ENCODE measurements at regions not wholly inside any gene's neighbourhood (a gene's known extent, or its start where the extent isn't known, plus 50 kb on each side); places are given as distances from the start of the nearest gene placed in this dataset.

DNA sequence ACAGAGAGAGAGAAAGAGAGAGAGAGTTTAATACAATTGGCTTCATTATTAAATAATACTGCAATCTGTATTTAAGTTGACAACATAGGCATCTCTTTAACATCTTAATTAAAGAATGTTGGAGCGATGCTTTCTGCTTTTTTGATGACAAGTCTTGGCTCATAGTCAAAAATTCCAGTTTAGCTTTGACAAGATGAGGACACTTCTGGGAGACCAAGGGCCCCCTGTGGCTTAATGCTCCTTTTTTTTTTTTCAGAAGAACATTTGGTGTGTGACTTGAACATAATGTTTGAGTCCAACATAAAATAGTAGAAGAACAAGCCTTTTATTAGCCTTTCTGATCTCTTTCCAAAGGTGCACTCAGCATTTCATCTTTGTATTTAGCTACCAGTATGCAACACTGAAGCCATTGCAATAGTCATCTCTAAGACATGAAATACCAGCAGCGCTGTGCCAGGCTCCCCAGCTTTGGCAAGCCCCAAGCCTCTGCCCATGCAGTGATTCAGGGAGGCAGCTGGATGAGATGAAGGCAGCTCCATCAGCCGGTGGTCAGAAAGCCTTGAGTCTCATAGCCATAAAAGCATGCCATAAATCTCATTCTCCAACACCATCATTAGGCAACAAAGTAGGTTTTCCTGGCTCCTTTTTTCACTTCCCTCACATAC, 349.4 kb upstream of the SEMA6D start:
- DNase-seq (ENCODE audit: low spot score), result no peak

DNA sequence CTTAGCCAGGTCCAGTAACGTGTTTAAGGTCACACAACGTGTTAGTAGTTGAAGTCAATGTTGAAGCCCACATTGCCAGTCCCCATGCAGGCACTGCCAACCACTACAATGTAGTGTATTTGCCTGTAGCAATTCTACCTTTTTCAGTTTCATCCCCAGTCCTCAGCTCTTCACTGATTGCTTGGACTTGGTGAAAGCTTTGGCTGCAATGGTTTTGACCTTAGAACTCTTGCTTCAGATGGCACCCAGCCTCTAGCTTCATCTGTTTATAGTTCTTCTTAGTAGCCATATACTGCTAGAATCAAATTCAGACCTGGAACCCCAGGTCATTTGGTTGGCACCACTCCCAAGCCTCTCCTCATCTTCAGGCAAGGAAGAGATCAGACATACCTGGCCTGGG, 345.4 kb upstream of the SEMA6D start:
- DNase-seq (ENCODE audit: low spot score), result no peak

DNA sequence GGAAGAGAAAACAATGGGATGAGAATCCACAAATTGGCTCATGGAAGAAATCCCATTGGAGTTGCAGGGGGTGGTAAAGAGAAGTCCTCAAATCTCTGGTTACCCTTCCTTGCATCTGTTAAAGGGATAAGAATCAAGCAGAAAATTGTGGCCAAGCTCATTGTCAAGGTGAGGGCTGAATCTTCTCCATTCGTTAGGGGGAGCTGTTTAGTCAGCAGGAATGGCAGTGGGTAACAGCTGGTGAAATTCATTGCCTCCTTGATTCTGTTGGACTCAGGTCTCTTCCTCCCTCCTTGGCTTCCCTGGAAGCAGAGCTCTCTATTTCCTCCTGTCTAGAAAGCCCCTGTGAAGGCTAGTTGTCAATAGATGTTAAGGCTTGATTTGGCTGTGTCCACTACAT, 343.1 kb upstream of the SEMA6D start:
- DNase-seq (ENCODE audit: low spot score), result no peak

DNA sequence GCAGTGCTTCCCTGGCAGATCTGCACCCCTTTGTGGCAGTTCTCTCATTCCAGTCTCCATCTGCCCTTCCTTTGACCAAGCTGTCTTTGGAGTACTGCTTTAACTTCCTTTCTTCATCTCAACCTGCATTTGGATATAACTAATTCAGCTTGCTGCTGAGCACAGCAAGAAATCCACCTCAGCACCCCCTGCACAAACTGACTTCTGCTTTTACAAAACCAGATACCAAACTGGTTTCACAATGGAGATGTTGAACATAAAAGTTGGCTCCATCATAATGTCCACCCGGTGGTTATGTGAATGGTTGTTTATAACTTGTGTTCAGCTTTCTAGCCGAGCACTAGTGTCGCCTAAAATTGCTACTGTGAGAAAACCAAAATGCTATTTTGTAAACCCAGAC, 341.1 kb upstream of the SEMA6D start:
- DNase-seq (ENCODE audit: low spot score), result no peak

DNA sequence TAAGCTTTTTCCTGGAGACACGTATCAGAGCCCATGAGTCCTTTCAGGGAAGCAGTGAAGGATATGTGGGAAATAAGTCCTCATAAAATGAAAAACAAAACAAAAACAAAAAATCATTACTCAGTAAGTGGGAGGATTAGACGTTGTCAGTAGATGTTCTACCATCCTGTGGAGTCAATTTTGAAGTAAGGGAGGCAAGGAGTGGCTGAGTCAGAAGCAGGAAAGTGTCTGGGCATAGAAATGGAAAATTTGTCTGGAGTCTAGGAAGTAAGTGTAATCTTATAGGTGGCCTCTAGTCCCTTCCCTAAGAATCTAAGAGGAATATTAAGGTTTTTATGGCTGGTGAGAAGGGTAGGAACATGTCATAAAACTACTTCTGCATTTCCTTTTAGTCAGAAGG, 339.8 kb upstream of the SEMA6D start:
- no peak for DNase-seq (ENCODE audit: low spot score)

DNA sequence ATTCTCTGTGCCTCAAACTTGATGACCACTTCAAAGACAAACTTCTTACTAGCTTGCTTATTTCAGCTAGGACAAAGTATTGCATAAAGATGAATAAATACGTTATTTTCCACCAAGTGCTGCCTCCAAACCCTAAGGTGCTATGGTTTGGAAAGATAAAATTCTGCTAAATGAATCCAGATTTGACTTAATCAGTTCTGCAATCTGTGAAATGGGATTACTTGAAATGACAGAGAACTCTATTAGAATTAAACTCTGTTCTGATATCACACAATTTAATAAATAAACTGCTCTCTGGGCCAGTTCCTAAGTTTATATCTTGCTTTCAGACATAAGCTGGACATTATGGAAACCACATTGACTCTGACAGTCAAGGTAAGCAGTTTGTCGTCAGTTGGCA, 338.8 kb upstream of the SEMA6D start:
- no peak for DNase-seq (ENCODE audit: low spot score)

DNA sequence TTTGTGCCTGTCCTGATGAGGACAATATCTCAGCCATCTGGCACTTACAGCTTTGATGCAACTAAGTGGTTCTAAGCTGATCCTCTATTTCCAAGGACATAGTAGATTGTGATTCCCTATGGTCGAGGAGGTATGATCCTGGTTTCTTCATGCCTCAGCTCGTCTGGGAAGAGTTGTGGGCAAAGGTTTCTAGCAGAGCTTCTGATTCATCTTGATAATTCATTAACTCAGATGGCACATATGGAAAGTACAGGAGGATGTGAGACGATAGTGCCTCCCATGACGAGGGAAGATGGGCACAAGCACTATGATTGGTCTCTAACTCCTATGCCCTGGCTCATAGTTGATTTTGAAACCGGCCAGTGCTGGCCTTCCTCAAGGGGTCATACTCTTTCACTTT, 334.2 kb upstream of the SEMA6D start:
- no peak for DNase-seq (ENCODE audit: low spot score)

DNA sequence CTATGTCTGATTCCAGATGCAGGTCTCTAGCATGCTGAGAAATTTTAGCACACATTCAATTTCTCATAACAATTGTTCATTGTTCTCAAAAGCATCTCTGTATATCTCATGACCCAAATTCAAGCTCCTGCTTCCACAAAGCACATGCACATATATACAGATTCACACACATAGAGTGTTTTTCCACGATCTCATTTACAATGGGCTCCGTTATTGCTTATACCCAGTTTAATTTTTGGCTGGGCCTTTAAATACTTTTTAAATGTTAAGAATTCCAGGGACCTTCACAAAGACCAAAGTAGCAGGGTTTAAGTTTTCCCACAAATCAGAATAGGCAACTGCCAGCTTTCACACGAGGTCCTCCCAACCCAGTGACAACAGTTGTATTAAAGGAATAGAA, 333.5 kb upstream of the SEMA6D start:
- DNase-seq (ENCODE audit: low spot score), result no peak

DNA sequence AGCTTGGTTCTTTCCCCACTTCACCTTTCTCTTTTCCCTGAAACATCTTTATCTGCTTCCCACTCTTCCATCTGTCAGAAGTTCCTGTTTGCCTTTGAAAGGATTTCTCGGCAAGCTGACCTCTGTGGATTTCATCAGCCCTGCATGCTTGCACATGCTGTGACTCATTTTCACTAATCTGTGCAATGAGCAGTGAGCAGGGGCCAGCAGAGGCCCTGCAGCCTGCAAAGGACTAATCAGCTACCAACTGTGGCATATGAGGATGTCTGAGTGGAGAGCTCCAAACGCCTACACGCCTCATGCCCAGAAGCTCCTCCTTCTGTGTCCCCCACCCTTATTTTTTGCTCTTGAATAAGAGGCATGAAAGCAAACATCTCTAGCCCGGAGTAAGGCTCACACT, 333.0 kb upstream of the SEMA6D start:
- no peak for DNase-seq (ENCODE audit: low spot score)

DNA sequence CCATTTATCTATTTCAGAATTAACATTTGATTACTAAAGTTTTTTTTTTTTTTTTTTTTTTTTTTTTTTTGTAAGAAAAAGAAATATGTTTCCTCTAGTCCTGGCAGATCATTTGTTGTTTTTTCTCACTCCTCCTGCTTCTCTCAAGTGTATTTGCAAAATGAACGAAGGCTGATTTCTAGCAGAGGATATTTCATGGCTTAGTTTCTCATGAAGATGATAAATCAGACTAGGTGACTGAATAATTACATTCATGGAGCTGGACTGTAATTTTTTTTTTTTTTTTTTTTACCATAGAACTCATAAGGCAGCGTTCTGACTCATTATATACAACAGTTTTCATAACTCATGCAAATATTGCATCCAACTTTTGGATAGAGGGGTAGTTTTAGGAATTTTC, 332.5 kb upstream of the SEMA6D start:
- DNase-seq (ENCODE audit: low spot score), result no peak

DNA sequence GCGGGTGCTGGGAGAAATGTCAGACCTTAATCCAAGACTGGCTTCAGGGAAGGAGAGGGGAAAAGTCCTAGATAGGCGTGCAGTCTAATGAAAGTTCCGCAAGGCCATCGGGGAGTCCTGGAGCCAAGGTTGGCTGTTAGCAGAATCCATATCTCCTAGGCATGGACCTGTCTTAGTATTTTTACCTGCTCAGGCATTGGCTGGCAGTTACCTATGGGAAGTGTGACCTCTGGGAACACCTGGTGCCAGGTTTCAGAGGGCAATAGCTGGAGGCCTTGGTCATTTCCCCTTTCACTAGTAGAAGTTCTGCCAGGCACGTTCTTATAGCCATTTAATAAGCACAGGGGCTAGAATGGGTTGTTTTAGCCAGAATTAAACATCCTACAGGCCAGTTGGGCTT, 330.8 kb upstream of the SEMA6D start:
- no peak for DNase-seq (ENCODE audit: low spot score)

DNA sequence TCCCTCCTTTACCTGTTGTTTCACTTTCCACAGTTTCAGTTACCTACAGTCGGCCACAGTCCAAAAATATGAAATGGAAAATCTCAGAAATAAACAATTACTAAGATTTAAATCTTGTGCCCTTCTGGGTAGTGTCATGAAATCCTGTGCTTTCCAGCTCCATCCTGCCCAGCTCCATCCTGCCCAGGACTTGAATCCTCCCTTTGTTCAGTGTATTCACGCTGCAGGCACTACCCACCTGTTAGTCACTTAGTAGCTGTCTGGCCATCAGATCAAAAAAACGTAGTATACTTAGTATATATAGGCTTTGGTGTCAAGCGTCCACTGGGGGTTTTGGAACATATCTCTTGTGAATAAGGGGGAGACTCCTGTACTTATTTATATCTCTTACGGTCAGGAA, 329.0 kb upstream of the SEMA6D start:
- DNase-seq (ENCODE audit: low spot score), result no peak

DNA sequence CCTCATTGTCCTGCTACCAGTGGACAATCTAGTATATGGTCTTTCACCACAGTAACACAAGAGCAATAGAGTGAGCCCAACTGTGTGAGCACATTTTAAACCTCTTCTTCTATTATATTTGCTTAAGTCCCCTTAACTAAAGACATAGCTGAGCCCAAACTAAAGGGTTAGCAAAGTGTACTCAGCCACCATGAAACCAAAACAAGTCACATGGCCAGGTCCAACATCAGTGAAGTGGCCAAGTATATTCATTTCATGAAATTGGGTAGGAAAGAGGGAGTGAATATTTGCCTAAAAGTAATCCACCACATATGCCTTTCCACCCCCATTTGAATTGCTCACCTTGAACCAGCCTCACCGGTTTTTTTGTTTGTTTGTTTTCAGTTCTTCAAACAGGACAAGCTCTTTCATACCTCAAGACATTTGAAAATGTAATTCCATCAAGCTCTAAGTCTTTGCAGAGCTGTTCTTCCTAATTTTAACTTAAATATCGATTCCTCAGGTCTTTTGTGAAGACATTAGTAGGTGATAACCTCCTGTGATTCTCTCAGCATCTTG, 327.0 kb upstream of the SEMA6D start:
- no peak for DNase-seq (ENCODE audit: low spot score)

DNA sequence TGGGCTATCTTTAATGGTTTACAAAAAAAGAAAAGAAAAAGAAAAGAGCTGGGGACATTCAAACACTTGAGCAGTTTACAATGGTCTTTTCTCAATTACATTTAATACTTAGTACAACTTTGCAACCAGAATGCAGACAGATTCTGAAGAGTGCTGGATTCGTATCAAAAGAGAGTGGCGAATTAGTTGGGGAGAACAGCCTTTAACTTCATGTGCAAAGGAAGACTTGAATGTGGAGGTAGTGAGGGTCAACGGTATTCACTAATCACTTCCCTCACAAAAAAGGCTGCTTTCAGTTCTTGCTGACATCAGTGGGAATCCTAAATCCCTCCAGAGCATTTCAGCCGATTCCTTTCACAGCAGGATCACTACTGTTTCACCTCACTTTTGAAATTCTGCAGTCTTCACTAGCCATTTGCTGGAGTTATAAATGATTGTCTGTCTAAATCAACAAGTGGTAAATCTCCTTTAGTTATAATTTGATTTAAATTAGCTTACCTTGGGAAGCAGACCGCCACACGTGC, 323.0 kb upstream of the SEMA6D start:
- DNase-seq (ENCODE audit: low spot score), result no peak

DNA sequence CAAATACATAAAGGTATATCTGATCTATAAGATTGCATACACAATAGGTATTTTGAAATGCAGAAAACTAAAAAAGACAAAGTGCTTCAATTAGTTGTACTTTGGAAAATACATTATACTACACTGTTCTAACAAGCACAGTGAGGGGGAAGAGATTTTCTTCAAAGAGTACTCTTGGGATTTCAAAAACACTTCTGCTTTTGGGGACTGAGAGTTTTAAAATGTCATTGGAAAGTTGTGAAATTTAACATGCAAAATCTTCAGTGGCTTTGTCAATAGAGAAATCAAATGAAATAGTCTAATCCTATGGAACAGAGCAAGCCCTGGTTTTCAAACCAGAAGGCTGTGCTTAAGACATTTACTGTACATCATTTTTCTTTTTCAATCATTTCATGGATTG, 322.2 kb upstream of the SEMA6D start:
- DNase-seq (ENCODE audit: low spot score), result no peak

DNA sequence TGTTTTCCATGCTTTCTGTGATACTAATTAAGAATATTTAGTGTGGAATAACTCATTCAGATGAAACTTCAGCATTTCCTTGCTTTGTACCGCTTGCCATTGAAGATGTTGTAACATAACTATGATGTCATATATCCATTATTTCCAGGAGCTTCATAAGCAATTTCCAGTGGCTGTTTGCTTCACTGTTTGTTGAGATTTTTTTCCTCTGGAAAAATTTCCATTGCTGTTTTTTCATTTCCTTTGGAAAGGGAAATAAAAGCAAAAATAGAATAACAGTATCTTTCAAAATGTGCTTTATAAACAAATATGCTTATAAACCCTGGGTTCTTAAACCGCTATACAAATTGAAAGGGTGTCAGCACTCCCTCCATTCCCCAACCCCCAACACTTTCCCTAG, 319.6 kb upstream of the SEMA6D start:
- DNase-seq (ENCODE audit: low spot score), result no peak

DNA sequence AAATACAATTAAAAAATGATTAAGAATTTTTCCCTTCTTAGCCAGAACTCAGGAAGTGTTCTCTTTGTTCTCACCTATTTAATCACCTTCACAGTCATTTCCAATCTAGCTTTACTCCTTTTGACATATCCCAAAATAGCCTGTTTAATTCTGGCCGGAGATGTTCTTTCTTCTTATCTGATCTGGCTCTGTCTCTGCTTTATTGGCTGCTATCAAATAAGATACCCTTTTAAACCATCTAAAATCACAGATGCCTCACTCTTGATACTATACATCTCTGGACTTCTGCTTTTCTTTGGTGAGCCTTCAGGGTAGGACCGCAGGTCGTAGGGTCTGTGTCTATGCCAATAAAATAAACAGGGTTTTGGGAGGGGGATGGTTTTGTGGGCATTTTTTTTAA, 319.2 kb upstream of the SEMA6D start:
- no peak for DNase-seq (ENCODE audit: low spot score)

DNA sequence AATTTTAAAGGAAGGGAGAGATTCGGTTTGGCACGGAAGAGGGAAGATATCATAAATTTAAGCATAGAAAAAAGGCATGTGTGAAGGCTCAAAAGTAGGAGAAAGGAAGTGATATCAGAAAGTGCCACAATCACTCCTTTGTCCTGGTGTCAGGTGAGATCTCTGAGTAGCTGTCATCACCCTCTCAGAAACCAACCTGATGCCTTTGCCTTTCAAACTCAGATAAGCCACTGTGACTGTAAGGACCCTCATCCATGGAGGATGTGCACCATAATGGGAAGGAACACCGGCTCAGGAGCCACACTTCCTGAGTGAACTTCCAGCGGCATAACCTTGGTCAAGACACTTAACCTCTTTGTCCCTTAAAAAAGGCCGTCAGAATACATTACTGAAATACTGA, 318.7 kb upstream of the SEMA6D start:
- DNase-seq (ENCODE audit: low spot score), result no peak

DNA sequence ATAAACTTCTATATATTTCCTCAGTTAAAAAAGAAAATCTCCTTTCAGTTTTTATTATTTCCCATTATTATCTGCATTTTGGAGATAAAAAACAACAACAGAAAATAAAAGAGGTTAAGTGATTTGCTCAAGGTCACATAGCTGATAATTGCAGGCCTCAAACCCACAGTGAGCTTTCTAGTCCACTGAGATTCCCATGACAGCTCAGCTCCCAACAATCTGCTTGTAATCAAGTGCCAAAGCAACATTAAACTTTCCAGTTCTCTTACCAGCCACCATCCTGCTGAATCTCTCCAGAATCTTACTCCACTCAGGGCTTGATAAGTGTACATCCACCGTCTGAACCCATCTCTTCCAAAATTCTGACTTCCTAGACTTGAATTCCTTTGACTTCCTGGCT, 318.2 kb upstream of the SEMA6D start:
- no peak for DNase-seq (ENCODE audit: low spot score)

DNA sequence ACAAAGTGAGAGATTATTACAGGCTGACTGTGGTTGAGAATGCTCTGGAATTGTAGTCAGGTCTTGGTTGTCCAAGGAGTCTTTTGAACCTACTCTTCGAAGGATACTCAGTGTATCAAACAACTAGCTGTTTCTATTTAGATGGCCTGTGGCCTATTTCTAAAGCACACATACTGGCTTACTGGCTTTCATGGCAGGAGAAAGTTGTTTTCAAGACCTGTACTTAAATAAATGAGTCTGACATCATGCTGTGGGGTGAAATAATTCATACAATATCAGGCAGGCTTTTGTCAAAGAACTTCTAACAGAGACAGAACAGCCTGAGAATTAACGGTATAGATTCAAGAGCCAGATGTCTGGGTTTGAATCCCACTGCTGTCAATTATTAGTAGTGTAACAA, 316.7 kb upstream of the SEMA6D start:
- no peak for DNase-seq (ENCODE audit: low spot score)

DNA sequence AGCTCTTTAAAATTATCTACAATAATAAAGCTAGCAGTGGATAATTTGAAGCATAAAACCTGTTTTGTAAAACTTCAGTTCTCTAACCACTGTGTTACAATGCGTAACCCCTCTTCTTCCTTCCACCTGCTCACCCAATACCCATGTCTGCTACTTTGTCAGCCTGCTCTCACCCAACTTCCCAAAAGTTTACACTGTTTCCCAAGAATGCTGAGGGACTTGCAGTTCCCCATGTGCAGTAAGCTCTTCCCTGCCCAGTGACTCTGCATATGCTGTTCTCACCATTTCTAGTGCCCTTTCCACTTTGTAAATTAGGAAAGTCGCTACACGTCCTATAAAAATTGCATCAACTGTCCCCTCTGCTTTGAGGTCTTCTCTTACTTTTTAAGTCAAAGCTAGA, 315.9 kb upstream of the SEMA6D start:
- DNase-seq (ENCODE audit: low spot score), result no peak

DNA sequence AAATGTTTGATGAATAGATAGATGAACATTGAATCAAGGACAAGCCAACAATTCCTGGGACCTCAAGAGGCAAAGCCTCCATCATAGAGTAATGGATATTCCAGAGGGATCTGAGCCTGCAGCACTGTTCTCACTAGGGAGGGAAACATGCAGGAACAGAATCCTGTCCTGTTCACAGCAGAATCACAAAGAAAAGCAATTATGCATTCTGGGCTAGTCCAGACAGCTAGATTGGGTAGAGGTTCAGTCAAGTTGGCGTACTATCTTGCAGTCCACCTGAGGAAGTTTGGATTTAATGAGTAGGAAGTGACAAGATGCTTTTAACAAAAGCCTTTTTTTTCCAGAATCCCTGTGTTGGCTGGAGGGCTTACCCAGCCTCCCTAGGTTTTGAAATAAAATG, 314.5 kb upstream of the SEMA6D start:
- DNase-seq (ENCODE audit: low spot score), result no peak

DNA sequence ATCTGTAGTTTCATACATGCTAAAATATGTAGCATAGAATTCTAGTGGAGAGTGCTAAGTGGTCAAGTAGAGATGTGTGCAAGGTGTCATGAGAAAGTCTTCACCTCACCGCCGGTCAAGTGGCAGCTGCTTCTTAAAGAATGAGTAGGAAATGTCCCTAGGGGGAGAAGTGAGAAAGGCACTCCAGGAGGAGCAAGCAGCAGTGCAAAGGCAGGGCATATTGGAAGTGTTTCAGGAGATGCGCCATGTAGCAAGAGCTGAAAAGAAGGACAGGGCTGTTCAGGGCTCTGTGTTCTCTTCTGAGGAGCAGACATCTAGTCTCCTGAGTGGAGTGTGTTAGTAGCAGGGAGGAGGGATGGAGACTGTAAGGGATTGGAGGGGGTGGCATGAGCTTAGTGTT, 312.4 kb upstream of the SEMA6D start:
- no peak for DNase-seq (ENCODE audit: low spot score)
